ENCODE measurements at regions not wholly inside any gene's neighbourhood (a gene's known extent, or its start where the extent isn't known, plus 50 kb on each side); places are given as distances from the start of the nearest gene placed in this dataset.

DNA sequence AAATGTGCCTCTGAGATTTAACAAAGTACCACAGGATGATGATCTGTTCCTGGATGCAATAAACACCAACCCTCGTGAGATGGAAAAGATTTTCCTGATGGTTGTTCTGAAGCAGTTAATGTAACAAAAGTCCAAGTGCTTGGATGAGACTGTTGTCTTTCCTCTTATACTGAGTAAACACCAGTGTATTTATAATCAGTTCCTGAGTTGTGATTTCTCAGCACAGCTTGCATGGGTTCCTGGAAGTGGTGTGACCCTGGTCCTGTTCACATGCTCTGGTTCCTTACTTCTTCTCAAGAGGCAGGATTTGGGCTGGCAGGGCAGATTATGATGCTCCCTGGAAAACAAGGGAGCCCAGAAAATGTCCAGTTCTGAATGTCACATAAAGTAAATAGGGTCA is 208.2 kb upstream of the USP24 start:
- TF ChIP-seq SMARCA5 (IDR thresholded peaks at IDR 0.05) (no peak), TAF1 (IDR thresholded peaks at IDR 0.05; ENCODE audit: borderline replicate concordance, low read depth, low read length) (no peak), POLR2AphosphoS5 (IDR thresholded peaks at IDR 0.05; ENCODE audit: low read length) (no peak), NBN (IDR thresholded peaks at IDR 0.05) (no peak)
- TF ChIP-seq, protein P1, sequence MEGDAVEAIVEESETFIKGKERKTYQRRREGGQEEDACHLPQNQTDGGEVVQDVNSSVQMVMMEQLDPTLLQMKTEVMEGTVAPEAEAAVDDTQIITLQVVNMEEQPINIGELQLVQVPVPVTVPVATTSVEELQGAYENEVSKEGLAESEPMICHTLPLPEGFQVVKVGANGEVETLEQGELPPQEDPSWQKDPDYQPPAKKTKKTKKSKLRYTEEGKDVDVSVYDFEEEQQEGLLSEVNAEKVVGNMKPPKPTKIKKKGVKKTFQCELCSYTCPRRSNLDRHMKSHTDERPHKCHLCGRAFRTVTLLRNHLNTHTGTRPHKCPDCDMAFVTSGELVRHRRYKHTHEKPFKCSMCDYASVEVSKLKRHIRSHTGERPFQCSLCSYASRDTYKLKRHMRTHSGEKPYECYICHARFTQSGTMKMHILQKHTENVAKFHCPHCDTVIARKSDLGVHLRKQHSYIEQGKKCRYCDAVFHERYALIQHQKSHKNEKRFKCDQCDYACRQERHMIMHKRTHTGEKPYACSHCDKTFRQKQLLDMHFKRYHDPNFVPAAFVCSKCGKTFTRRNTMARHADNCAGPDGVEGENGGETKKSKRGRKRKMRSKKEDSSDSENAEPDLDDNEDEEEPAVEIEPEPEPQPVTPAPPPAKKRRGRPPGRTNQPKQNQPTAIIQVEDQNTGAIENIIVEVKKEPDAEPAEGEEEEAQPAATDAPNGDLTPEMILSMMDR (IDR thresholded peaks at IDR 0.05 in 2 of 3, conservative IDR thresholded peaks at IDR 0.05 in 1 of 3; ENCODE audit: control insufficient read depth in 2 of 3, extremely low read depth in 1 of 3, insufficient read depth in 1 of 3, low read depth in 3 of 3, low read length in 3 of 3), result no peak
